ENCODE measurements at regions not wholly inside any gene's neighbourhood (a gene's known extent, or its start where the extent isn't known, plus 50 kb on each side); places are given as distances from the start of the nearest gene placed in this dataset.

GRCh38 chr20:22100686-22101085, 395.2 kb downstream of the PAX1 start:
- Histone ChIP-seq H3K4me2 (no peak overlapping the region), H4K20me1 (ENCODE audit: insufficient read depth) (no peaks in the 10 kb centered on the region), H3F3A (ENCODE audit: insufficient read depth, low read depth) (no peaks in the 10 kb centered on the region), H3K9me3 (ENCODE audit: insufficient read depth, low read depth) (no peaks in the 10 kb centered on the region), H3K4me1 (replicated peaks; ENCODE audit: insufficient read depth) (no peaks in the 10 kb centered on the region), H3K27me3 (ENCODE audit: insufficient read depth, low read depth) (no peaks in the 10 kb centered on the region), H2AFZ (no peak overlapping the region), H3K36me3 (ENCODE audit: low read depth) (no peaks in the 10 kb centered on the region), H3K79me2 (ENCODE audit: low read depth) (no peaks in the 10 kb centered on the region), H3K4me3 (no peak overlapping the region), H3K27ac (no peak overlapping the region), H3K9me2 (ENCODE audit: insufficient read depth) (no peaks in the 10 kb centered on the region)
- POLR2A ChIA-PET (ENCODE audit: unreplicated experiment), result no interaction called here
- CTCF ChIA-PET, result no interaction called here
- BruUV-seq (replicated peaks), result no TSS peak
- no peak for TF ChIP-seq EZH2 (IDR thresholded peaks at IDR 0.05; ENCODE audit: low read depth)
- no peak for TF ChIP-seq CTCF (conservative IDR thresholded peaks at IDR 0.05)
- DNase-seq, result no peak
- intact Hi-C loops (cut with micrococcal nuclease; ENCODE audit: unreplicated experiment), result loop anchor here (10.0 kb wide), 1 partner anchor 456 kb away; no protein-coding TSS in a partner anchor

GRCh38 chr20:22099348-22099747, 393.9 kb downstream of the PAX1 start:
- no peak overlapping the region for H3K27ac ChIP-seq
- no peaks in the 10 kb centered on the region for H3K27me3 ChIP-seq (ENCODE audit: insufficient read depth, low read depth)
- ChIA-PET POLR2A (ENCODE audit: unreplicated experiment) (interaction anchor here (0.6 kb wide), 1 partner anchor 23 kb away, joined by 6 read pairs; no protein-coding TSS in a partner anchor), CTCF (no interaction called here)
- no peaks in the 10 kb centered on the region for H3K36me3 ChIP-seq (ENCODE audit: low read depth)
- H3K9me2 ChIP-seq (ENCODE audit: insufficient read depth), result no peaks in the 10 kb centered on the region
- no TSS peak for BruUV-seq (replicated peaks)
- H3K79me2 ChIP-seq (ENCODE audit: low read depth), result no peaks in the 10 kb centered on the region
- intact Hi-C loops (cut with micrococcal nuclease; ENCODE audit: unreplicated experiment), result no loop called here
- no peaks in the 10 kb centered on the region for H3F3A ChIP-seq (ENCODE audit: insufficient read depth, low read depth)
- H4K20me1 ChIP-seq (ENCODE audit: insufficient read depth), result no peaks in the 10 kb centered on the region
- H3K4me3 ChIP-seq, result no peak overlapping the region
- DNase-seq, result no peak
- H3K9me3 ChIP-seq (ENCODE audit: insufficient read depth, low read depth), result no peaks in the 10 kb centered on the region
- H3K4me1 ChIP-seq (replicated peaks; ENCODE audit: insufficient read depth), result no peaks in the 10 kb centered on the region
- TF ChIP-seq EZH2 (IDR thresholded peaks at IDR 0.05; ENCODE audit: low read depth) (no peak), CTCF (conservative IDR thresholded peaks at IDR 0.05) (no peak)
- no peak overlapping the region for H2AFZ ChIP-seq
- no peak overlapping the region for H3K4me2 ChIP-seq

- CTCF ChIA-PET, result no interaction called here
- intact Hi-C loops (cut with micrococcal nuclease; ENCODE audit: unreplicated experiment), result no loop called here
- no peaks in the 10 kb centered on the region for H3K4me1 ChIP-seq (replicated peaks; ENCODE audit: insufficient read depth)
- TF ChIP-seq CTCF (conservative IDR thresholded peaks at IDR 0.05) (no peak), EZH2 (IDR thresholded peaks at IDR 0.05; ENCODE audit: low read depth) (no peak)
- DNase-seq, result no peak
- no peaks in the 10 kb centered on the region for H3K9me2 ChIP-seq (ENCODE audit: insufficient read depth)
- H4K20me1 ChIP-seq (ENCODE audit: insufficient read depth), result no peaks in the 10 kb centered on the region
- BruUV-seq (replicated peaks), result no TSS peak
- H3K4me2 ChIP-seq, result no peak overlapping the region
- H3K4me3 ChIP-seq, result no peak overlapping the region
- H3F3A ChIP-seq (ENCODE audit: insufficient read depth, low read depth), result no peaks in the 10 kb centered on the region
- H3K27me3 ChIP-seq (ENCODE audit: insufficient read depth, low read depth), result no peaks in the 10 kb centered on the region
- no peaks in the 10 kb centered on the region for H3K9me3 ChIP-seq (ENCODE audit: insufficient read depth, low read depth)
- H3K27ac ChIP-seq, result no peak overlapping the region
- no peaks in the 10 kb centered on the region for H3K36me3 ChIP-seq (ENCODE audit: low read depth)
- H2AFZ ChIP-seq, result no peak overlapping the region
- H3K79me2 ChIP-seq (ENCODE audit: low read depth), result no peaks in the 10 kb centered on the region
- POLR2A ChIA-PET (ENCODE audit: unreplicated experiment), result no interaction called here
Measured at GRCh38 chr20:22098511-22098910, 393.0 kb downstream of the PAX1 start.
